ENCODE measurements at regions not wholly inside any gene's neighbourhood (a gene's known extent, or its start where the extent isn't known, plus 50 kb on each side); places are given as distances from the start of the nearest gene placed in this dataset.

DNA sequence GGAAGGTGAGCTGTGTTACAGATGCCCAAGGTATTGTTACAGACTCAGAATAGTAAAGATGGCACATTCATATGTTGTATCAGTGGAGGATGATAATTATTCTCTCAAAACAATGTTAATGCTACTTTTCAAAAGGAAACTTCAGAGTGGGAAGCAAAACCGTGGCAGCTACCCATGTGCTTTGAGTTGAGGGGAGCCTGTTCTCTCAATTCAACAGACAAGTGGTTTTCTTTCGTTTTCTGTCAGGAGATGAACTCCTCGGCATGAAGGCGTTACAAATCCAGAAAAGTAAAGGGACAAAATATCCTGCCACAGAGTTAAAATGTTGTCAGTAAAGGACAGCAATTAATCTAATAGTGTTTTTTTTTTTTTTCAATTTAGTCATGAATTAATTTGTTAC, 629.4 kb upstream of the GBE1 start:
- TF ChIP-seq, protein P1, sequence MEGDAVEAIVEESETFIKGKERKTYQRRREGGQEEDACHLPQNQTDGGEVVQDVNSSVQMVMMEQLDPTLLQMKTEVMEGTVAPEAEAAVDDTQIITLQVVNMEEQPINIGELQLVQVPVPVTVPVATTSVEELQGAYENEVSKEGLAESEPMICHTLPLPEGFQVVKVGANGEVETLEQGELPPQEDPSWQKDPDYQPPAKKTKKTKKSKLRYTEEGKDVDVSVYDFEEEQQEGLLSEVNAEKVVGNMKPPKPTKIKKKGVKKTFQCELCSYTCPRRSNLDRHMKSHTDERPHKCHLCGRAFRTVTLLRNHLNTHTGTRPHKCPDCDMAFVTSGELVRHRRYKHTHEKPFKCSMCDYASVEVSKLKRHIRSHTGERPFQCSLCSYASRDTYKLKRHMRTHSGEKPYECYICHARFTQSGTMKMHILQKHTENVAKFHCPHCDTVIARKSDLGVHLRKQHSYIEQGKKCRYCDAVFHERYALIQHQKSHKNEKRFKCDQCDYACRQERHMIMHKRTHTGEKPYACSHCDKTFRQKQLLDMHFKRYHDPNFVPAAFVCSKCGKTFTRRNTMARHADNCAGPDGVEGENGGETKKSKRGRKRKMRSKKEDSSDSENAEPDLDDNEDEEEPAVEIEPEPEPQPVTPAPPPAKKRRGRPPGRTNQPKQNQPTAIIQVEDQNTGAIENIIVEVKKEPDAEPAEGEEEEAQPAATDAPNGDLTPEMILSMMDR (conservative IDR thresholded peaks at IDR 0.05; ENCODE audit: low read depth, low read length): no peak
- TF ChIP-seq EZH2 (IDR thresholded peaks at IDR 0.05; ENCODE audit: low read length, unreplicated experiment): no peak
- no peak for TF ChIP-seq EZH2phosphoT487 (IDR thresholded peaks at IDR 0.05; ENCODE audit: borderline replicate concordance, low read length)

Measured in PC-3 (cell line).